ENCODE measurements at regions not wholly inside any gene's neighbourhood (a gene's known extent, or its start where the extent isn't known, plus 50 kb on each side); places are given as distances from the start of the nearest gene placed in this dataset.
"Not testable (repeated sequence)": the region's sequence is repeated elsewhere in the genome, so short reads cannot be mapped to it uniquely, and the experiment has no call there.

- DNase-seq (ENCODE audit: low read depth in 2 of 2): no peak
Observed at GRCh38 chr21:19048098-19048672, 644.6 kb upstream of the TMPRSS15 start.

DNA sequence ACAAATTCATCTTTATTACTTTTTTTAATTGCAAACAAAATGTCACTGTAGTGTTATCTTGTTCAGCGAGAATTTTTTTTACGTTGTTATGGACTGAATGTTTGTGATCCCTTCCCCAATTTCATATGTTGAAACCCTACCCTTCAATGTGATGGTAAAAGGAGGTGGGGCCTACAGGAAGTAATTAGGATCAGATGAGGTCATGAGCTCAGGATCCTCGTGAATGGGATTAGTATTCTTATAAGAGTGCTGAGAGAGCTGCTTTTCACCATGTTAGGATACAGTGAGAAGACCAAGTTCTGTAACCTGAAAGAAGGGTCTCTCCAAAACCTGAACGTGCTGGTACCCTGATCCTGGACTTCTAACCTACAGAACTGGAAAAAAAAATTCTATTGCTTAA is 646.0 kb upstream of the TMPRSS15 start:
- DNase-seq (ENCODE audit: low read depth in 2 of 2): no peak

DNA sequence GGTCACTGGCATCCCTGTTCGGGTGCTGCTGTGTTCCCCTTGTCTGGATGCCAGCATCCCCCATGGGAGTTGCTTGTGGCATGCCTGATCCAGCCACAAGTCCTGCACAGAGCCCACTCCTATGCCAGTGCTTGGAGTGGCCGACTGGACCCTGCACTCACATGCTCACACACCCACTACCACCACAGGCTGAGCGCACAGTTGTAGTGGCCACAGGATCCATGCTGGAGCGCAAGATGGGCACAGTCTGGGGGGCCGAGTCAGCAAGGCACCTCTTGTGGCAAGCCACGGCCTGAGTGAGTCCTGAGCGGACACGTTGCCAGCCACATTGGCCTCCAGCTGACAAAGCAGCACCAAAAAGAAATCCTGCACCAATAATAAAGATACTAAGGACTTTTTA is 661.6 kb upstream of the TMPRSS15 start:
- no peak for DNase-seq (ENCODE audit: low read depth in 2 of 2)

GRCh38 chr21:19076031-19076430 is 672.4 kb upstream of the TMPRSS15 start:
- no peak for DNase-seq (ENCODE audit: low read depth in 2 of 2)

- DNase-seq (ENCODE audit: low read depth in 2 of 2): no peak
Observed at GRCh38 chr21:19109694-19110093, 706.1 kb upstream of the TMPRSS15 start.

DNA sequence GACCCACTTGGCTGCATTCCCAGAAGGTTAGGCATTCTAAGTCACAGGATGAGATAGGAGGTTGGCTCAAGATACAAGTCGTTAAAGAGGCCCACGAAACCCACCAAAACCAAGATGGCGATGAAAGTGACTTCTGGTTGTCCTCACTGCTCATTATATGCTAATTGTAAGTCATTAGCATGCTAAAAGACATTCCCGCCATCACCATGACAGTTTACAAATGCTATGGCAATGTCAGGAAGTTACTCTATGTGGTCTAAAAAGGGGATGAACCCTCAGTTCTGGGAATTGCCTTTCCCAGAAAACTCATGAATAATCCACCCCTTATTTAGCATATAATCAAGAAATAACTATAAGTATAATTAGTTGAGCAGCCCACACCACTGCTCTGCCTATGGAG is 715.7 kb upstream of the TMPRSS15 start:
- DNase-seq (ENCODE audit: low read depth in 2 of 2): not testable (repeated sequence)

- no peak for DNase-seq (ENCODE audit: low read depth in 2 of 2)
Observed at GRCh38 chr21:19120591-19120990, 717.0 kb upstream of the TMPRSS15 start.

- no peak for DNase-seq (ENCODE audit: low read depth in 2 of 2)
Observed at GRCh38 chr21:19122356-19122755, 718.8 kb upstream of the TMPRSS15 start.

DNA sequence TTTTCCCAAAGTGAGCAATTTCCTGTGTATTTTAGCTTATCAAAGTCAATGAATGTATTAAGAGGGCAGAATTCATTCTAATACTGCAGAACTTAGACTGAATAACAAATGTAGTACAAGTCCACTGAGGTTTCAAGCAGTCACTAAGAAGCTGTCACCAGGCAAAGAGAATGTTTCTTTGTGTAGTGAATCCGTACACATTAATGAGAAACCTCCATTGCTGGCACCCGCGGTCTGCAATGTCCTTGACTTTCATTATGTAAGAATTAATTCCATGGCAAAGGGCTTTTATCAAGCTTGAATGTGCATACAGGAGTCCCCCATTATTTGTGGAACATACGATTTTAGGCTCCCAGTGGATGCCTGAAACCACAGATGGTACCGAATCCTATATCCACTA is 719.5 kb upstream of the TMPRSS15 start:
- DNase-seq (ENCODE audit: low read depth in 2 of 2): no peak

DNA sequence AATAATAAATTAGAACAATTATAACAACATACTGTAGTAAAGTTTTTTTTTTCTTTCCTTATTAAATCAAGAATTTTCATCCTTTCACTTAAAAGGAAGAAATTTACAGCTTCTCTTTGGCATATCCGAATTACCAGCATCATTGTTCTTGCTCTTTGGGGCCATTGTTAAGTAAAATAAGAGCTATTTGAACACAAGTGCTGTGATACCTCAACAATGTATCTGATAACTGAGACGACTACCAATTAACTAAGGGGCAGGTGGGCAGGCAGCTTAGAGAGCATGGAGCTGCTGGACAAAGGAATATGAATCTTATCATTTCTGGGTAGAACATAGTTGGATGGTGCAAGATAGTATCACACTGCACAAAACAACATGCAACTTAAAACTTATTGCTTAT is 719.9 kb upstream of the TMPRSS15 start:
- no peak for DNase-seq (ENCODE audit: low read depth in 2 of 2)

- DNase-seq (ENCODE audit: low read depth in 2 of 2): no peak
Observed at GRCh38 chr21:19124691-19125090, 721.1 kb upstream of the TMPRSS15 start.

- DNase-seq (ENCODE audit: low read depth in 2 of 2): no peak
Observed at GRCh38 chr21:19130379-19131028, 726.9 kb upstream of the TMPRSS15 start.

- DNase-seq (ENCODE audit: low read depth in 2 of 2): no peak
Observed at GRCh38 chr21:19141511-19141910, 737.9 kb upstream of the TMPRSS15 start.

- DNase-seq (ENCODE audit: low read depth in 2 of 2): no peak
Observed at GRCh38 chr21:19145682-19146293, 742.2 kb upstream of the TMPRSS15 start.

DNA sequence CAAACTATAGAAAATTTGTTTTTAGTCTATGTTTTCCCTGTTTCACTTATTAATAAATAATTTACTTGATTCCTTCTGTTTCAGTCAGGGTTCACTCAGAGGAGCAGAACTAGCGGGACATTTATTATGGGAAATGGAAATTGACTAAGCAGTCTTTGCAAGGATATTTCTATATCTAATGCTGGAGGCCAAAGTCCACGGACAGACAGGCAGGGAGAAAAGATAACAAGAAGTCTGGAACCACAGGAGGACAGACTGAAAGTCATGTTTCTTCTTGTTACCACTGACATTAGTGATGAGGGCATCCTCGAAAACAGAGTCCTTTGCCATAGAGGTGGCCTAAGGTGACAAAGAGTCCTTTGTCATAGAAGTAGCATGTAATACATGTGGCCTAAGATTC is 744.5 kb upstream of the TMPRSS15 start:
- DNase-seq (ENCODE audit: low read depth in 2 of 2): no peak

DNA sequence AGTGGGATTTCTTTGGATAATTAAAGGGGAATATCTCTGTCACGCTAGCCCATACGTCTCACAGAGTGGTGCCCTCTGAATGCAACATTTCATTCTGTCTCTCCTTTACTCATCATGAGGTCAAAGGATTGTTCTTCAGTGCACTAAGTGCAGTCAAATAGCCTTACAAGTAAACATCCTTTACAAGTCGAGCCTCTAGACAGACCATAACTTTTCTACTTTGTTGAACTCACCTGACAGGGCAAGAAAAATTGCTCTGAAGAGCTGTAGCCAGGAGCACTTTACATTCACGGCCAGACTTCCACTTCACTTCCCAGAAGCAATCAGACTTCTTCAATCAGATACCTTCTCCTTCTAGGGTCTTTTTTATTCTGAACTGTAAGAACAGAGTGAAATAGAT is 768.0 kb upstream of the TMPRSS15 start:
- DNase-seq (ENCODE audit: low read depth in 2 of 2): no peak

DNA sequence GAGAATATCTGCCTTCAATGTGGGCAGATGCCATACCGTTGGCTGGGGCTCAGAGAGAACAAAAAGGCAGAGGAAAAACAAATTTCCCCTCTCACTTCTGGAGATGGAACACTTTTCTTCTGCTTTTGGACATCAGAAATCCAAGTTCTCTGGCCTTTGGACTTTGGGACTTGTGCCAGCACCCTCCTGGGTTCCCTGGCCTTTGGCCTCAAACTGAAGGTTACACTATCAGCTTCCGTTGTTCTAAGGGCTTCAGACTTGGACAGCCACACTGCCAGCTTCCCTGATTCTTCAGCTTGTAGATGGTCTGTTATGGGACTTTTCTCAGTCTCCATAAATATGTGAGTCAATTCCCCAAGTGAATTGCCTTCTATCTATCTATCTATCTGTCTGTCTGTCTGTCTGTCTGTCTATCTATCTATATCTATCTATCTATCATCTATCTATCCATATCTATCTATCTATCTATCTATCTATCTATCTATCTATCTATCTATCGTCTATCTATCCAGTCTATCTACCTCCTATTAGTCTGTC is 778.1 kb upstream of the TMPRSS15 start:
- DNase-seq (ENCODE audit: low read depth in 2 of 2): no peak

- no peak for DNase-seq (ENCODE audit: low read depth in 2 of 2)
Observed at GRCh38 chr21:19197950-19198349, 794.4 kb upstream of the TMPRSS15 start.

DNA sequence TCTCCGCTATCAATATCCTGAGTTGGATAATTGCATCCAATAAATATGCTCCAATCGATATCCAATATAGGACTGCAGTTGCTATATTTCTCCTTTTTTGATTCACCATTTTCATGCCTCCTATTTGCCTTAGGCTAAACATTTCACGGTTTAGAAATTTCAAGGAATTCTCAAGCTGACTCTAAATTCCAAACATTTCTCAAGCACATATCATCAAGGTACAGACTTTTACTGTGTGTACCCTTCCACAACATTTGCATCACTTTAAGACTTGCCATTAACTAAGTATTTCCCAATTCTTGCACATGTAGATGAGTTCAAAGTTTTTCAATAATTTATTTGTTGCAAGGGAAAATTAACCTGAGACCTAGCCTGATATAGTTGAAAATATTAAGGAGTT is 795.2 kb upstream of the TMPRSS15 start:
- DNase-seq (ENCODE audit: low read depth in 2 of 2): no peak

- DNase-seq (ENCODE audit: low read depth in 2 of 2): no peak
Observed at GRCh38 chr21:19218163-19218562, 814.6 kb upstream of the TMPRSS15 start.

GRCh38 chr21:19224090-19224489 is 820.5 kb upstream of the TMPRSS15 start:
- no peak for DNase-seq (ENCODE audit: low read depth in 2 of 2)

- DNase-seq (ENCODE audit: low read depth in 2 of 2): no peak
Observed at GRCh38 chr21:19228226-19228625, 824.6 kb upstream of the TMPRSS15 start.

DNA sequence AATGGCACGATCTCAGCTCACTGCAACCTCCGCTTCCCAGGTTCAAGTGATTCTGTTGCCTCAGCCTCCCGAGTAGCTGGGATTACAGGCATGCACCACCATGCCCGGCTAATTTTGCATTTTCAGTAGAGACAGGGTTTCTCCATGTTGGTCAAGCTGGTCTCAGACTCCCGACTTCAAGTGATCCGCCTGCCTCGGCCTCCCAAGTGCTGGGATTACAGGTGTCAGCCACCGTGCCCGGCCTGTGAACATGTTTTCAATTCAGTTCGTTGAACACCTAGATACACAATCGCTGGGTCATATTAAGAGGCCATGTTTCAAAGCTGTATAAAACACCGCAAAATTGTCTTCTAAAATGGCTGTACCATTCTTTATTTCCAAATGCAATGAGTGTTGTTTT is 830.3 kb upstream of the TMPRSS15 start:
- not testable (repeated sequence) for DNase-seq (ENCODE audit: low read depth in 2 of 2)
